ENCODE measurements at regions not wholly inside any gene's neighbourhood (a gene's known extent, or its start where the extent isn't known, plus 50 kb on each side); places are given as distances from the start of the nearest gene placed in this dataset.
"Not testable (repeated sequence)": the region's sequence is repeated elsewhere in the genome, so short reads cannot be mapped to it uniquely, and the experiment has no call there.

DNA sequence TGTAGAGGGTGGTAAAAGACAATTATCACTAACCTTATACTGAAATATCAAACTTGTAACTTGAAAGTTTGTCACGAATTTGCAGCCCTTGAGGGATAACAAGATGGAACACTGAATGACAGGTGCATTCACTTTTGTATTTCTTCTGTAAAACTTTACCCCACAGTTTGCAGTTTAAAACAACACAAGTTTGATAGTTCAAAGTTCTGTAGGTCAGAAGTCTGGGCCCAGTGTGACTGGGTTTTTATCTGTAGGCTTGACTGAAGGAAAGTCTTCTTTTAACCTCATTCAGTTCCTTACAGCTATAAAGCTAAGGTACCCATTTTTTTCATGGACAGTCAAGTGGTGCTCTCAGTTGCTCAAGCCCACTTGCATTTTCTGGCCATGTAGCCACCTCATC lies 257.1 kb upstream of the NRXN1 start:
- Mint-ChIP-seq H3K4me1 (no peaks in the 10 kb centered on the region), H3K9me3 (peaks cover 0 to 5% (median 2%) of the 10 kb centered on the region in 7 donors), H3K27ac (no peak overlapping the region), H3K4me3 (no peak overlapping the region), H3K36me3 (no peaks in the 10 kb centered on the region), H3K27me3 (no peaks in the 10 kb centered on the region)
- DNase-seq: no peak
- ATAC-seq (ENCODE audit: low read depth in 2 of 2): no peak

DNA sequence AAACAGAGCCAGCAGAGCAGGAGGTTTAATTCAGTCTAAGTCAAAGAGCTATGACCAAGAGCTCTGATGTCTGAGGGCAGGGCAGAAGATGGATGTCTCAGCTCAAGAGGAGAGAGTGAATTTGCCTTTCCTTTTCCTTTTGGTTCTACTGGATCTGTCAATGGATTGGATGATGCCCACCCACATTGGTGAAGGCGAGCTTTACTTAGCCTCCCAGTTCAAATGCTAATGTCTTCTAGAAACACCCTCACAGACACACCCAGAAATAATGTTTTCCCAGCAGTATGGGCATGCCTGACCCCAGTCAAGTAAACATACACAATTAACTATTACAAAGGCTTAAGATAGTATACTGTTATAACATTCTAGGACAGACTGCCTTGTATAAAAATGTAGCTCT lies 236.3 kb upstream of the NRXN1 start:
- H3K9me3 Mint-ChIP-seq: peaks cover 0 to 9% (median 3%) of the 10 kb centered on the region in 7 donors
- H3K36me3 Mint-ChIP-seq: no peaks in the 10 kb centered on the region
- no peak overlapping the region for H3K4me3 Mint-ChIP-seq
- no peaks in the 10 kb centered on the region for H3K27me3 Mint-ChIP-seq
- ATAC-seq (ENCODE audit: low read depth in 2 of 2): no peak
- H3K27ac Mint-ChIP-seq: no peak overlapping the region
- no peaks in the 10 kb centered on the region for H3K4me1 Mint-ChIP-seq
- DNase-seq: no peak

DNA sequence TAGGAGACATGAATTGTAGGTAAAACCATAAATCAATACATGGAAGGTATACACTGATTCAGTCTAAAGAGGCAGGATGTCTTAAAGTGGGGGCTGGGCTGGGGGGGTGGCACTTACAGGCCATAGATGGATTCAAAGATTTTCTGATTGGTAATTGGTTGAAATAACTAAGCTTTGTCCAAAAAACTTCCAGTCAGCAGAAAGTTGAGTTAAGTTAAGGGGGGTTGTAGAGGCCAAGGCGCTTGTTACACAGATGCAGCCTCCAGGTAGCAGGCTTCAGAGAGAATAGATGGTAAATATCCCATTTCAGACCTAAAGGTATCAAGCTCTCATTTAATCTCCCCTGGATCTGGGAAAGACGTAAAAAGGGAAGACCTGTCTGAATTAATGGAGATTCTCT lies 233.6 kb upstream of the NRXN1 start:
- H3K9me3 Mint-ChIP-seq: peaks cover 0 to 9% (median 3%) of the 10 kb centered on the region in 7 donors
- no peak for ATAC-seq (ENCODE audit: low read depth in 2 of 2)

DNA sequence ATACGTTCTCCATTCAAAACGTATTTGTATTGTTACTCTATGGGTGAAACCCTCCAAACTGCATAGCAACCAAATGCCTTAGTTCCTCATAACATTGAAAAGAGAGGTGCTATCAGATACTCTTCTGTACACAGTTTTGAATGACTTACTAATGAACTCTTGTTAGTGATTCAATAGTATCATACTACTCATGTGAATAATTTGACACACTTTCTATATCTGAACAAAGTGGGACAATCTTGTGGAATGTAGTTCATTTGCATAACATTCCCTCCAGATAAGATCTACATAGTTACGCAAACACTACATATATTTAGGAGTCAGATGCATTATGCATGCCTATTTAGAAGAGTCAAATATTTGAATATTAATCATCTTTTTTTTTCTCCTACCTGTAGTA lies 232.0 kb upstream of the NRXN1 start:
- peaks cover 0 to 5% (median 3%) of the 10 kb centered on the region in 7 donors for H3K9me3 Mint-ChIP-seq
- H3K36me3 Mint-ChIP-seq: no peaks in the 10 kb centered on the region
- ATAC-seq (ENCODE audit: low read depth in 2 of 2) (no peak), DNase-seq (no peak)
- no peak overlapping the region for H3K4me3 Mint-ChIP-seq
- H3K27ac Mint-ChIP-seq: no peak overlapping the region
- H3K4me1 Mint-ChIP-seq: no peaks in the 10 kb centered on the region
- H3K27me3 Mint-ChIP-seq: no peaks in the 10 kb centered on the region

More for the DNA sequence above, 233.6 kb upstream of the NRXN1 start:
- H3K36me3 Mint-ChIP-seq: no peaks in the 10 kb centered on the region
- no peak for DNase-seq
- no peaks in the 10 kb centered on the region for H3K4me1 Mint-ChIP-seq
- H3K27ac Mint-ChIP-seq: no peak overlapping the region
- no peaks in the 10 kb centered on the region for H3K27me3 Mint-ChIP-seq
- no peak overlapping the region for H3K4me3 Mint-ChIP-seq

DNA sequence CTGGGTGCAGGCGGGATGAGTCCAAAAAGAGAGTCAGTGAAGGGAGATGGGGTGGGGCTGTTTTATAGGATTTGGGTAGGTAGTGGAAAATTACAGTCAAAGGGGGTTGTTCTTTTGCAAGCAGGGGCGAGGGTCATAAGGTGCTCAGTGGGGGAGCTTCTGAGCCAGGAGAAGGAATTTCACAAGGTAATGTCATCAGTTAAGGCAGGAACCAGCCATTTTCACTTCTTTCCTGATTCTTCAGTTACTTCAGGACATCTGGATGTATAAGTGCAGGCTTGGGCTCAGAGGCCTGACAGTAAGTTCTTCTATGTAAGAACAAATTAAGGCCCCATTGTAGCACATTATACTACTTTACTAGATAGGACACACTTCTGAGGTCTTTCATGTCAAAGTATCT lies 231.2 kb upstream of the NRXN1 start:
- H3K36me3 Mint-ChIP-seq; H3K4me3 Mint-ChIP-seq; H3K27me3 Mint-ChIP-seq; DNase-seq; ATAC-seq (ENCODE audit: low read depth in 2 of 2); H3K9me3 Mint-ChIP-seq; H3K4me1 Mint-ChIP-seq; H3K27ac Mint-ChIP-seq: not testable (repeated sequence)

DNA sequence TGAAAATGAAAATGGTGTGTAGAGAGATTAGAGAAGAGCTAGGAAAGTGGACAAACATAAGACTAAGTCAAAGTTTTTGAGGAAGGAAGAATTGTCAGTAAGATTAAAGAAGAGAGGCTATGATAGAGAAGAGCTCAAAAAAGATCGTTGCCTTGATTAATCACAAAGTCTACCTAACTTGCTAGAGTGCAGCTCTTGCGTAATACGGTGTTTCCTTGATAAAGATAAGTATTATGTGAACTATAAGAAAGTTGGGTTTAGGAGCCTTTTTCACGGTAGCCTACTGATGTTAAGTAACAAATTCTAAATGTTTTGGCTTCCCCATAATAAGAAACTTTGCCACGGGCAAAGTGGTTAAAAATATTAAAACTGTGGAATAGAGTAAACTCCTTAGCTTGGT lies 226.4 kb upstream of the NRXN1 start:
- no peaks in the 10 kb centered on the region for H3K36me3 Mint-ChIP-seq
- H3K4me3 Mint-ChIP-seq: no peak overlapping the region
- peaks cover 0 to 9% (median 3%) of the 10 kb centered on the region in 7 donors for H3K9me3 Mint-ChIP-seq
- H3K4me1 Mint-ChIP-seq: no peaks in the 10 kb centered on the region
- H3K27ac Mint-ChIP-seq: no peak overlapping the region
- no peak for DNase-seq
- no peak for ATAC-seq (ENCODE audit: low read depth in 2 of 2)
- H3K27me3 Mint-ChIP-seq: no peaks in the 10 kb centered on the region

DNA sequence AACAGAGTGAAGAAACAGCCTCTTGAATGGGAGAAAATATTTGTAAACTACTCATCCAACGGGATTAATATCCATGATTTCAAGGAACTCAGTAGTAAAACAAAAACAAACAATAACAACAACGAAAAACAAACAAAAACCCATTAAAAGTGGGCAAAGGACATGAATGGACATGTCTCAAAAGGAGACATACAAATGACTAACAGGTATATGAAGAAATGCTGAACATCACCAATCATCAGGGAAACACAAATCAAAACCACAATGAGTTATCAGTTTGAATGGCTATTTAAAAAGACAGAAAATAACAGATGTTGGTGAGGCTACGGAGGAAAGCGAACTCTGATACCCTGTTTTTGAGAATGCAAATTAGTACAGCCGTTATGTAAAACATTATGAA lies 224.8 kb upstream of the NRXN1 start:
- no peaks in the 10 kb centered on the region for H3K4me1 Mint-ChIP-seq
- no peak for DNase-seq
- H3K9me3 Mint-ChIP-seq: peaks cover 1 to 11% (median 3%) of the 10 kb centered on the region in 7 donors
- H3K27me3 Mint-ChIP-seq: no peaks in the 10 kb centered on the region
- peak overlapping the region in 1 of 6 donors; percentile 1 for H3K27ac Mint-ChIP-seq
- ATAC-seq (ENCODE audit: low read depth in 2 of 2): no peak
- H3K4me3 Mint-ChIP-seq: no peak overlapping the region
- H3K36me3 Mint-ChIP-seq: no peaks in the 10 kb centered on the region

DNA sequence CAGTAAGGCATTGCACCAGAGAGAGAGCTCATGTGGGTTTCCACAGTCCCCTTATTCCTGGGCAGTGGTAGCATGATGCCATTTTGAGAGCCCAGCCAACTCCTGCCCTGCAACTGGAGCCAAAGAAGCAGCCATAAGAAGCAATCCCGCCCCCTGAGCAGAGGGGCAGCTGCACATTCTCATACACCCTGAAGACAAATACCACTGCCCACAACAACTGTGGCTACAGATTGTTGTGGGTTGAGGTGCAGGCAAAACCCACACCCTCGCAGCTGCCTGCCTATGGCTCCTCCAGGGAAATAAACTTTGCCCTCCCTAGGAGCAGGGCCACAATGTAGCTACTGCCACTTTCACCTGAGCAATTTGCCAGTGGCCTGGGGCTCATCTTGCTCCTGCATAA lies 219.4 kb upstream of the NRXN1 start:
- DNase-seq (no peak), ATAC-seq (ENCODE audit: low read depth in 2 of 2) (no peak)
- Mint-ChIP-seq H3K36me3 (no peaks in the 10 kb centered on the region), H3K27me3 (no peaks in the 10 kb centered on the region), H3K27ac (no peak overlapping the region), H3K4me3 (no peak overlapping the region), H3K9me3 (peaks cover under 1 to 11% (median 6%) of the 10 kb centered on the region in 7 donors), H3K4me1 (no peaks in the 10 kb centered on the region)

DNA sequence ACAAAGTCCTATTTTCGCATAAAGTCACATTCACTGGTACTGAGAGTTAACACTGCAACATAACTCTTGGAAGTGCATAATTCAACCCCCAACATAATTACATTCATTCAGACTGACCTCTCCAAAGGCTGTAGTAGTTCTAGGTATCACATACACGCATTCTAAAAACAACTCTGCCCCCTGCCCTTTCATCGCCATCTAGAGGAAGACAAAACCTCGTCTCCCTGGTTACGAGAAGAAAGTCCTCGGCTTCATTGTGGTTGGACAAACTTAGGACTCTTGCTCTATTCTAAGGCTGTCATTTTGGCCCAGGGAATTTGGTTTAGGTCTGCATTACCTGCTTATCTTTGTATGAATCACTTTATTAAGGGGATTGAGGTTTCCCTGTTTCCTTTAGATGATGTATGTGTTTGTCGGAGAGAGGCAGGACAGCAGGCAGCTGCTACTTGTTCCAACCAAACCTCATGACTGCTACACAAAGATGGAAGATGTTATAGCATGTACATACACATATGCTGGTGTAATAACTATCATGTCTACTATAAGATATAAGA lies 215.4 kb upstream of the NRXN1 start:
- DNase-seq (no peak), ATAC-seq (ENCODE audit: low read depth in 2 of 2) (no peak)
- no peak overlapping the region for H3K27ac Mint-ChIP-seq
- H3K4me3 Mint-ChIP-seq: no peak overlapping the region
- H3K4me1 Mint-ChIP-seq: no peaks in the 10 kb centered on the region
- no peaks in the 10 kb centered on the region for H3K36me3 Mint-ChIP-seq
- H3K9me3 Mint-ChIP-seq: peaks cover 0 to 4% (median 1%) of the 10 kb centered on the region in 7 donors
- no peaks in the 10 kb centered on the region for H3K27me3 Mint-ChIP-seq

DNA sequence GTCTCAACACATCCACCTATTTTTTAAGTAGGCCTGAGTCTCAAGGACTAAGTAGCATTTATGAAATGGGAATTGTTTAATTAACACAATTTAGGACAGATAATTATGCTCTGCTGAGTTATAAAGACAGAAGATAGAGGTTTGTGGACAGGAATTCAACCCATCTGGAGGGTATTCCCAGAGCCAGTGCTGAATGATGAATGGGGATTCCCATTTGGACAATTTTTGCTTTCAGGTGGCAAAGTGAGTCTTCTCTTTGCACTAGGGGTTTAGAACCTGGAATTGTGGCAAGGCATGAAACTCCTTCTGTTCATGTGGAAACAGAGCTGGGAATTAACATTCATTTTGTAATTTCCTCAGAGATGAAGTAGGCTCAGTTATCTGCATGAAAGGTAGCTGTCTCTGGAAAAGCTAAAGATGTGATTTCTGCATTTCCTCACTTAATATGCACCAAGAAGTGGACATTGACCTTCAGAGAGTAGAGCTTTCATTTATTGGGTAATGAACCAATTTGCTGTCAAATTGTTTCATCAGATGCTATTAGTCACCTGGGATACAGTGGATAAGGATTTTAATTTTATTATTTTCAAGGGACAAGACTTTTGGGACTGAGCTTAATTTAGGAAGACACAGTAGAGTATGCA lies 212.1 kb upstream of the NRXN1 start:
- H3K27ac Mint-ChIP-seq: no peak overlapping the region
- ATAC-seq (ENCODE audit: low read depth in 2 of 2) (no peak), DNase-seq (no peak)
- H3K4me1 Mint-ChIP-seq: no peaks in the 10 kb centered on the region
- H3K36me3 Mint-ChIP-seq: no peaks in the 10 kb centered on the region
- no peak overlapping the region for H3K4me3 Mint-ChIP-seq
- no peaks in the 10 kb centered on the region for H3K27me3 Mint-ChIP-seq
- H3K9me3 Mint-ChIP-seq: peaks cover 0 to 3% (median 0%) of the 10 kb centered on the region in 7 donors

DNA sequence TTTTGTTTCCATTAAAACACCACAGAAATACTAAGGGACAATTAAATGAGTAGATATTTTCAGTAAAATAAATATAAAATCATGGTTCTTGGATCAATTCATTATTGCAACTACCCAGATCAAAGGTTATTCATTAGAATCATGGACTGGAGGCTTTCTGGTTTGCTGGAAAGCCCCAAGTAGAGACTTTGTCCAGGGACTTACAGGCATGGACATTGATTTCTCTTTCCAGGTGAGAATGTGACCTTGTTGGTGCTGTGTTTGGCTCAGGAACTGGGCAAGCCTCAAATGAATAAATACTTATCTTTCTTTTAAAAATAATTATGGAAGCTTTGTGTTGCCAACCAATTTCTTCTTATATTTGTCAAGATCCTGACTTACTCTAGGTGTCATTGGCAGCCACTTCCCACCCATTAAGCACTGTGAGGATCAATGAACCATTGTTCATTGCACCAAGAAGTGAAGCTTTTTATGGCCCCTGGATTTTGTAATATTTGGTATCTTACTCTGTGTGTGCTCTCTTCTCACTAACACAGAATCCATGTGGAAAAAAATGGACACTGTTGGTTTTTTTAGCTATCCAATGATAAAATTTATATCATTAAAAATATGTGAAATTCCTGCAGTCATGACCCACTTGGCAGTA lies 205.8 kb upstream of the NRXN1 start:
- Mint-ChIP-seq H3K27me3 (no peaks in the 10 kb centered on the region), H3K36me3 (peaks cover 0 to 4% of the 10 kb centered on the region in 2 donors), H3K4me1 (no peaks in the 10 kb centered on the region), H3K27ac (no peak overlapping the region), H3K9me3 (peaks cover 0 to 17% (median 6%) of the 10 kb centered on the region in 7 donors), H3K4me3 (no peak overlapping the region)
- ATAC-seq (ENCODE audit: low read depth in 2 of 2) (no peak), DNase-seq (no peak)

DNA sequence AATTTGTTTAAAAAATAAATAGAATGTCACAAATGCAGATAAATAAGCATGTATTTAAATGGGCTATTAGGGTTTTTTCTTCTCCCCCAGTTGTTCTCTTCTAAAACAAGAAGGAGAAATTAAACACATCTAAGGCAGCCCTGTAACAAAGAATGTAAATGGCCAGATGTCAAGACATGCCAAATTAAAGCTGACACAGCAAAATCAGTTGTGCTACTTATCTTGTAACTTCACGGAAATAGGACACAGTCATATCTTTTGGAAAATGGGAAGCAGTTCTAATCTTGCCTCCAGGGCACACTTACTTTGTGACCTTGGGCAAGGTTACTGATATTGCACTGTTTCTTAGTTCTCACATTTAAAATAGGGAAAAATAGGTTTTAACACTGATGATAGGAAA lies 200.1 kb upstream of the NRXN1 start:
- Mint-ChIP-seq H3K27ac (no peak overlapping the region), H3K4me3 (no peak overlapping the region), H3K36me3 (peaks cover 0 to 4% of the 10 kb centered on the region in 2 donors), H3K9me3 (peaks cover 3 to 19% (median 9%) of the 10 kb centered on the region in 7 donors), H3K27me3 (no peaks in the 10 kb centered on the region), H3K4me1 (no peaks in the 10 kb centered on the region)
- no peak for DNase-seq
- ATAC-seq (ENCODE audit: low read depth in 2 of 2): no peak

DNA sequence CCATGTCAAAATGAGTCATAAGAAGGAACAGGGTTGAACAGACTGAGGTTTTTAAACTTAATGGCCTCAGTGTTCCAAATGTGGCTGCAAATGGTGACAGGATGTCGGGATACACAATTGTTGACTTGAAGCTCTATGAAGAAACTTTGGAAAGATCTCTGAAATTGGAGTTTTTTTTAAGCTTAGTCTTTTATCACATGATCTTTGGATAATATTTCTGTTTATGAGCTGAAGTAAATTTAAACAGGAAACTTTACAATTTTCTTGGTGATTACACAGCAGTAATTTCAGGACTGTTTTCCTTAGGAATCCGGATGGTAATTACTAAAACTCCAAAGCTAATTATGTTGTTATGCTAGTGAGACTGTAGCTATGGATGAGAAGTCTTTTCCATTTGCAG lies 199.1 kb upstream of the NRXN1 start:
- no peaks in the 10 kb centered on the region for H3K4me1 Mint-ChIP-seq
- DNase-seq (no peak), ATAC-seq (ENCODE audit: low read depth in 2 of 2) (no peak)
- H3K27ac Mint-ChIP-seq: no peak overlapping the region
- peaks cover 3 to 19% (median 9%) of the 10 kb centered on the region in 7 donors for H3K9me3 Mint-ChIP-seq
- H3K36me3 Mint-ChIP-seq: peaks cover 0 to 4% of the 10 kb centered on the region in 2 donors
- no peak overlapping the region for H3K4me3 Mint-ChIP-seq
- H3K27me3 Mint-ChIP-seq: no peaks in the 10 kb centered on the region

DNA sequence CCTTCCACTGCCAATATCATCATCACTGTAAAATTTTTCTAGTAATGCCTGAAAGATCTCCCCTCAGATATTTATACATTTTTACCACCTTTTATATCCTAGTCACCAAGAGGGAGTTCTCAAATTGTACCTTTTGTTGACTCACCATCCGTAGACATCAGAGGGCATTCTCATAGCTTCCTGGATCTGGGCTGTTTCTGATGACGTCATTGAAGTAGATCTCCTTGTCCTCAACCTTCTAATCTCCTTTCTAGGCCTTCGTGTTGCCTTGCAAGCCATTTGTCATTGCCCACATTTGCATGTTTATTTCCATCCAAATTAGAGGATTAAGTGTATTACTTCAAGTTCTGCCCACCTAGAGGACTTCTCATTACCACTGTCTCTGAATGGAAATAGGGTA lies 193.4 kb upstream of the NRXN1 start:
- H3K36me3 Mint-ChIP-seq: no peaks in the 10 kb centered on the region
- H3K4me3 Mint-ChIP-seq: no peak overlapping the region
- no peaks in the 10 kb centered on the region for H3K4me1 Mint-ChIP-seq
- peaks cover 0 to 9% (median 4%) of the 10 kb centered on the region in 7 donors for H3K9me3 Mint-ChIP-seq
- ATAC-seq (ENCODE audit: low read depth in 2 of 2): no peak
- H3K27ac Mint-ChIP-seq: no peak overlapping the region
- DNase-seq: no peak
- no peaks in the 10 kb centered on the region for H3K27me3 Mint-ChIP-seq
